Mucosa of descending colon (tissue), 3 donors: ENCODE measurements at regions not wholly inside any gene's neighbourhood (a gene's known extent, or its start where the extent isn't known, plus 50 kb on each side); places are given as distances from the start of the nearest gene placed in this dataset.

Experiments
- ATAC-seq: fragments of 200-7000 bp; cut with Tn5 transposase; one replicate; pipeline ENCODE4 v1.9.1; 2020; ENCODE audit warnings: mild to moderate bottlenecking, moderate library complexity
- DNase-seq, 3 donors: peaks; one replicate each; pipeline ENCODE4 v3.0.0-alpha.2; 2020
- H3K36me3 ChIP-seq: fragments of 200-600 bp; one replicate; pipeline ENCODE4 v1.8.0; 2021; ENCODE audit warnings: low read depth, mild to moderate bottlenecking
- H3K4me1 ChIP-seq: fragments of 200-600 bp; one replicate; pipeline ENCODE4 v1.8.0; 2021; ENCODE audit warnings: low read depth, mild to moderate bottlenecking
- H3K4me3 ChIP-seq: fragments of 200-600 bp; one replicate; pipeline ENCODE4 v1.8.0; 2021; ENCODE audit warnings: mild to moderate bottlenecking
- H3K9me3 ChIP-seq: fragments of 200-600 bp; one replicate; pipeline ENCODE4 v1.8.0; 2021; ENCODE audit warnings: mild to moderate bottlenecking
- intact Hi-C, 2 donors: fragments of 100-400 bp; cut with DNase I in 1 of 2; cut with micrococcal nuclease in 1 of 2; formaldehyde crosslinking; loops; one replicate each; pipeline versions ENCODE4 v1.11.0 to v1.11.1; 2022; cut with DNase I, micrococcal nuclease
- TF ChIP-seq, protein P1 (sequence below): fragments of 200-600 bp; IDR thresholded peaks from one replicate; pipeline ENCODE4 v1.8.0; 2022; ENCODE audit warnings: antibody characterized with exemption, mild to moderate bottlenecking
- donor health status: DM: no; HTN: no; CAD: no; lungs with moderate emphysema.
- donor health status: DM: no; HTN: no; CAD: no.
- donor health status: DM: no; HTN: yes; CAD: no.

DNA sequence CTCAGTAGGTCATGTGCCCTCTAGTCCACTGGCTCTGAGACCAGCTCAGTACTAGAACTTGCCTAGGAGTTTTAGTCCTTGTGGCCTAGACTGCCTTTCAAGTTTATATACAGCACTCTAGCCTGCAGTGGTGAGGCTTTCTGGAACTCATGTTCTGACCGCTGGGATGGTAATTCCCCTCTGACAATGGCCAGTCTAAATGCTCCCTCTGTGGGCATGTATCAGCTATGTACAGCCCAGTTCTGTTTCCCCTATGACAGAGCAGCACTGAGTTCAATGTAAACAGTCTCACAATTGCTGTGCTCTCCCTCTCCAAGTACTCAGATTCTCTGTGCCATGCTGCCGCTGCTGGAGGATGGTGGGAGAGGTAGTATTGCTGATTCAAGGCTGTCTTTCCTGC lies 68.6 kb upstream of the SLC27A6 start:
- no peak for ATAC-seq
- intact Hi-C loops, result no loop called here

DNA sequence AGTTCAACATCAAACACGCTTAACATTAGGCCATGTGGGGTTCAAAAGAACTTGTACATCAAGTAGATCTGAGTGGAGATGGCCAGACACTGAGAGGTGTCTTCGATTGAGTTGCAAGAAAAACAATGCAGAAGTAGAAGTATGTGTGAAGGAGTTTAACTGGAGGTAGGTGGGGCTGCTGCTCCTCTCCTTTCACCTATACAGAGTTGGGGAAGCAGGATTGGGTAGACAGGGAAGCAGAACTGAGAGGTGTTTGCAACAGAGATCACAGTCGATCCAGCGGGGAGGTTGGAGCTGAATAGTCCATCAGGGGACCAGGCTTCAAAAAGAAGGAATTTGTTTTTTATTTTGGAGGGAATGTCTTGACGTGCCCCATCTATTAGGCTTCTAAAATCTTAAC lies 61.7 kb upstream of the SLC27A6 start:
- no peaks in the 10 kb centered on the region for H3K9me3 ChIP-seq
- H3K4me1 ChIP-seq, result no peaks in the 10 kb centered on the region
- intact Hi-C loops, result no loop called here
- TF ChIP-seq, protein P1, sequence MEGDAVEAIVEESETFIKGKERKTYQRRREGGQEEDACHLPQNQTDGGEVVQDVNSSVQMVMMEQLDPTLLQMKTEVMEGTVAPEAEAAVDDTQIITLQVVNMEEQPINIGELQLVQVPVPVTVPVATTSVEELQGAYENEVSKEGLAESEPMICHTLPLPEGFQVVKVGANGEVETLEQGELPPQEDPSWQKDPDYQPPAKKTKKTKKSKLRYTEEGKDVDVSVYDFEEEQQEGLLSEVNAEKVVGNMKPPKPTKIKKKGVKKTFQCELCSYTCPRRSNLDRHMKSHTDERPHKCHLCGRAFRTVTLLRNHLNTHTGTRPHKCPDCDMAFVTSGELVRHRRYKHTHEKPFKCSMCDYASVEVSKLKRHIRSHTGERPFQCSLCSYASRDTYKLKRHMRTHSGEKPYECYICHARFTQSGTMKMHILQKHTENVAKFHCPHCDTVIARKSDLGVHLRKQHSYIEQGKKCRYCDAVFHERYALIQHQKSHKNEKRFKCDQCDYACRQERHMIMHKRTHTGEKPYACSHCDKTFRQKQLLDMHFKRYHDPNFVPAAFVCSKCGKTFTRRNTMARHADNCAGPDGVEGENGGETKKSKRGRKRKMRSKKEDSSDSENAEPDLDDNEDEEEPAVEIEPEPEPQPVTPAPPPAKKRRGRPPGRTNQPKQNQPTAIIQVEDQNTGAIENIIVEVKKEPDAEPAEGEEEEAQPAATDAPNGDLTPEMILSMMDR, result no peak
- H3K4me3 ChIP-seq, result no peak overlapping the region
- DNase-seq (no peak), ATAC-seq (no peak)
- no peaks in the 10 kb centered on the region for H3K36me3 ChIP-seq

More for the DNA sequence above, 68.6 kb upstream of the SLC27A6 start:
- no peaks in the 10 kb centered on the region for H3K4me1 ChIP-seq
- TF ChIP-seq, protein P1, result no peak
- no peak overlapping the region for H3K4me3 ChIP-seq
- H3K36me3 ChIP-seq, result no peaks in the 10 kb centered on the region
- DNase-seq, result no peak
- H3K9me3 ChIP-seq, result no peaks in the 10 kb centered on the region

DNA sequence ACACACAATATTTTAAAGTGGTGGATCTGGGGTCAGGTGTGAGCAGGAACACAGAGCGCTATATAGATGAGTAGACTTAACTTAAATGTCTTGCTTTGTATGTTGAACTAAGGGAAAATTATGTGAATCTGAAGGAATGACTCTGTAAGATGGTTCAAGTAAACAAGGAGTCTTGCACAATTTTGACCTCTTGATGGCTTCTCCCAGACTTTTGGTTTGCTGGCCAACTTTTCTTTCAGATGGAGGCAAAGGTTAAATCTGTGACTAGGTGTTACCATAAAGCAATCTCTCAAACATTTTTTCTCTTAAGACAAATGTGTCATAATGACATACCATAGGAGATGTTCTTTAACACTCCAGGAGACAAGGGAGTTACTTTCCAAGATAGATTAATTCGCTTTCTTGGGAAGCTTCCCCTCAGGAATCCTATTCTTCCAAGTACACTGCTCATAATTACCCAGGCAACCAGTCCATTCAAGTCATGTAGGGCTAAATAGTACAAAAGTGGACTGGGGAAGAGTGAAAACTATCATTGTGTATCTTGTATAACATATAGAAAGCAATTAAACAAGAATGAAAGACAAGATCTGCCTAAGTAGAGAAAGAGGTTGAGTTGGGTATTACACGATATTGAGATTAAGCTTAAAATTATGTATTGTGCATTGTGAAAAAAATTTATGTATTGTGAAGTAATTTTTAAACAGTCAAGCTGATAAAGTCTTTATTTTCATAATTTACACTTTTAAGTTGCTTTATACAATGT lies 60.3 kb upstream of the SLC27A6 start:
- Histone ChIP-seq H3K4me3 (no peak overlapping the region), H3K4me1 (no peaks in the 10 kb centered on the region), H3K9me3 (no peaks in the 10 kb centered on the region), H3K36me3 (no peaks in the 10 kb centered on the region)
- ATAC-seq (no peak), DNase-seq (no peak)
- TF ChIP-seq, protein P1, result no peak
- intact Hi-C loops, result loop anchor here in 1 of 2 donors (5.0 kb wide), 1 partner anchor 862 kb away; no protein-coding TSS in a partner anchor

DNA sequence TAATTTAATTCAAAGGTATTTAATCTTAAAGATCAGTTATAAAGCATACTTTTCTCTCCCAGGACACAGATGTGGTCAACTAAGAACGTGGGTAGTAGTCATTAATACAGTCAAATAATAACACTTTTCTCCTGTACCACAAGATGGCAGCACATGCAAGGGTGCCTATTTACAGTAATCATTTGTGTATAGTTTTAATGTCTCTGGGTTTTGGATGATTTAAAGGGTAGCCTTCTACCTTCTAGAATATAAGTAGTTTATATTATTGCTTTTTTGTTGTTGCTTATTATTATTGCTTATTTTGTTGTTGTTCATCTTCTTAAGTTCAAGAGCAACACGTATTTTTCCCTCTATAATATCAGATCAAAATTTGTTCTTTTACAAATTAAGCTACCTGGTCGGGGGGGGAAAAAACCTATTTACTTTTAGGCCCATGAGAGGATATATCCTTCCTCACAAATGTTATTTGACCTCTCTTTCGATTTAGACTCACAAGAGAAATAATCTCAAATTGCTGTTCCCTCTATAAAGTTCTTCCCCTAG lies 59.6 kb upstream of the SLC27A6 start:
- Histone ChIP-seq H3K36me3 (no peaks in the 10 kb centered on the region), H3K4me1 (no peaks in the 10 kb centered on the region), H3K9me3 (no peaks in the 10 kb centered on the region), H3K4me3 (no peak overlapping the region)
- intact Hi-C loops, result loop anchor here in 1 of 2 donors (5.0 kb wide), 1 partner anchor 862 kb away; no protein-coding TSS in a partner anchor
- ATAC-seq (peak; percentile 45), DNase-seq (peak in 1 of 3 donors; percentile 41)
- TF ChIP-seq, protein P1, result peak; percentile 50

DNA sequence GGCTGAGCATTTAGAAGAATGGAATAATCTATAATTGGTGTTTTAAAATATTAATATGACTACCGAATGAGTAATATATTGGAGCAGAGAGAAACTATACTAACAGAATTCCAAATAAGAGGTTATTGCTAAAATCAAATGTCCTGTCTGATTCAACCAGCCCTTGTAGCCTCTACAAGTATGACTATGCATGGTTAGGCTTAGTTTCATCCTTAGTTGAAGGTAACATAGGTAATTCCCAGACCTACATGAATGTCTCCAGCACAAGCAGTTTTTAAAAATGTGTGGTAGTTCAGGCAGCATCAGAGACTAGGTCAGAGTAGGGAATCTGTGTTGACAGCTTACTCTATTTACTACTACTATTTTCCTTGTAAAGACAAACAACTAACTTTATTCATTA lies 51.7 kb upstream of the SLC27A6 start:
- ATAC-seq, result no peak
- H3K36me3 ChIP-seq, result no peaks in the 10 kb centered on the region
- intact Hi-C loops, result no loop called here
- TF ChIP-seq, protein P1, result no peak
- no peaks in the 10 kb centered on the region for H3K4me1 ChIP-seq
- no peak for DNase-seq
- no peak overlapping the region for H3K4me3 ChIP-seq
- no peaks in the 10 kb centered on the region for H3K9me3 ChIP-seq
